ENCODE measurements at regions not wholly inside any gene's neighbourhood (a gene's known extent, or its start where the extent isn't known, plus 50 kb on each side); places are given as distances from the start of the nearest gene placed in this dataset.

GRCh38 chr2:12841021-12841420, 124.3 kb downstream of the TRIB2 start:
- H3K4me1 Mint-ChIP-seq (ENCODE audit: low read depth), result peaks cover 17% of the 10 kb centered on the region; the same call in 1 of the 2 replicates
- no peak overlapping the region for H3K27ac Mint-ChIP-seq
- no peak overlapping the region for H3K4me3 Mint-ChIP-seq
- no peaks in the 10 kb centered on the region; the same call in 1 of the 2 replicates for H3K27me3 Mint-ChIP-seq (ENCODE audit: insufficient read depth)
- TF ChIP-seq CTCF (IDR thresholded peaks at IDR 0.05), result no peak
- H3K36me3 Mint-ChIP-seq (ENCODE audit: low read depth), result no peaks in the 10 kb centered on the region
- no peaks in the 10 kb centered on the region for H3K9me3 Mint-ChIP-seq
- no peak for DNase-seq

DNA sequence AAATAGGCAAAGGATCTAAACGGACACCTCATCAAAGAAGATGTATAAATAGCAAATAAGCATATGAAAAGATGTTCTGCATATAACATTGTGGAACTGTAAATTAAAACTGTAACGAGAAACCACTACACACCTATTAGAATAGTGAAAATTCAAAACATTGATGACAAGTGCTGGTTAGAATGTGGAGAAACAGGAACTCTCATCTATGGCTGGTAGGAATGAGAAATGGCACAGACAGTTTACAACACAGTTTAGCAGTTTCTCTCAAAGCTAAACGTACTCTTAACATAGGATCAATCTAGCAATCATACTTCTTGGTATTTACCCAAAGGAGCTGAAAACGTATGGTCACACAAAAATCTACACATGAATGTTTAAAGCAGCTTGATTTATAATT, 126.2 kb downstream of the TRIB2 start:
- H3K9me3 Mint-ChIP-seq, result no peaks in the 10 kb centered on the region
- DNase-seq, result no peak
- H3K27me3 Mint-ChIP-seq (ENCODE audit: insufficient read depth), result no peaks in the 10 kb centered on the region; the same call in 1 of the 2 replicates
- no peak overlapping the region for H3K27ac Mint-ChIP-seq
- peaks cover 17% of the 10 kb centered on the region; the same call in 1 of the 2 replicates for H3K4me1 Mint-ChIP-seq (ENCODE audit: low read depth)
- no peak for TF ChIP-seq CTCF (IDR thresholded peaks at IDR 0.05)
- H3K4me3 Mint-ChIP-seq, result no peak overlapping the region
- no peaks in the 10 kb centered on the region for H3K36me3 Mint-ChIP-seq (ENCODE audit: low read depth)

- TF ChIP-seq CTCF (IDR thresholded peaks at IDR 0.05), result no peak
- H3K27me3 Mint-ChIP-seq (ENCODE audit: insufficient read depth), result no peaks in the 10 kb centered on the region; the same call in 1 of the 2 replicates
- no peak overlapping the region for H3K4me3 Mint-ChIP-seq
- no peak overlapping the region for H3K27ac Mint-ChIP-seq
- H3K9me3 Mint-ChIP-seq, result no peaks in the 10 kb centered on the region
- no peak for DNase-seq
- H3K36me3 Mint-ChIP-seq (ENCODE audit: low read depth), result no peaks in the 10 kb centered on the region
- H3K4me1 Mint-ChIP-seq (ENCODE audit: low read depth), result peaks cover 17% of the 10 kb centered on the region; the same call in 1 of the 2 replicates
Measured at GRCh38 chr2:12844511-12844910, 127.8 kb downstream of the TRIB2 start.

DNA sequence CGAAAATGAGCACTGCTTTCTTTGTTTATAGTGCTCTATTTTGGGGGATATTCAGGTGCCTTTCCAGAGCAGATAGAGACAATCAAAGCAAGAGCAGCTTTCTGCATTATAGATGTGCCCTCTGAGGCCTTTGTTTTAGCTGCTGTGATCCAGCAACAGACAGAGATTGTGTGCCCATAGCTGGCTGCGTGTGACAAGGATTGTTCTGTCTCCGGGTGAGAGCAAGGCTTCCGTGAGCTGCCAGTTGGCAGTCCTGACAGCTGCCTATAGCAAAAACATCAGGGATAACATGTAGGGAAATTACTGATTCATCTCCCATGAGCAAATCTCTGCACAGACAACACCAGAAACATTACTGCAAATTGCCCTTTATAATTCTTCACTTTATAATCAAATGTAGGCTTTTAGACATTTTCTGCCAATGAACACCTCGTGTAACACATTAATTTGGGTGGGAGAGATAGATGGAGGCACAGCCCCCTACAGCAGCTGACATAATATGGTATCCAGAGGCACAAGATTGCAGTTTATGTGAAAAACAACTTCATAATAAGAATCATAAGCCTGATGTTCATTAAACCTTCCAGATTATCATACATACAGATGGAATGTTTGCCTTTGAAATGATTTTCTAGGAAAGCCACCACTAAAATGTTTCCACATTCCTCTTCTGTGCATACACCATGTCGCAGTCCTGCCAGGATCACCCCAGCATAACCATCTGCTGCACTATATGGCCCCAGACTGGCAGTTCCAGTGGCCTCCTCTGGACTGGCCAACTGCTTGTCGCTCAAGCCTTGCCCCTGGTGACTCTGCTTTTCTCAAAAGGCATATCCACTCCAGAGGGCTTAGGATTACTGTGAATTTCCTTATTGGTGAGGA, 131.2 kb downstream of the TRIB2 start:
- no peak overlapping the region for H3K4me3 Mint-ChIP-seq
- no peak overlapping the region for H3K27ac Mint-ChIP-seq
- no peak for TF ChIP-seq CTCF (IDR thresholded peaks at IDR 0.05)
- no peaks in the 10 kb centered on the region for H3K9me3 Mint-ChIP-seq
- H3K36me3 Mint-ChIP-seq (ENCODE audit: low read depth), result no peaks in the 10 kb centered on the region
- no peaks in the 10 kb centered on the region; the same call in 1 of the 2 replicates for H3K27me3 Mint-ChIP-seq (ENCODE audit: insufficient read depth)
- no peak for DNase-seq
- H3K4me1 Mint-ChIP-seq (ENCODE audit: low read depth), result peaks cover 17% of the 10 kb centered on the region; the same call in 1 of the 2 replicates

GRCh38 chr2:12852135-12852534, 135.4 kb downstream of the TRIB2 start:
- no peak for TF ChIP-seq CTCF (IDR thresholded peaks at IDR 0.05)
- Mint-ChIP-seq H3K9me3 (no peaks in the 10 kb centered on the region), H3K27ac (no peak overlapping the region), H3K4me1 (ENCODE audit: low read depth) (no peaks in the 10 kb centered on the region; the same call in 1 of the 2 replicates), H3K36me3 (ENCODE audit: low read depth) (no peaks in the 10 kb centered on the region), H3K4me3 (no peak overlapping the region), H3K27me3 (ENCODE audit: insufficient read depth) (no peaks in the 10 kb centered on the region; the same call in 1 of the 2 replicates)
- no peak for DNase-seq
